CD4-positive, alpha-beta T cell (primary cell): ENCODE measurements at regions not wholly inside any gene's neighbourhood (a gene's known extent, or its start where the extent isn't known, plus 50 kb on each side); places are given as distances from the start of the nearest gene placed in this dataset.
A peak's percentile ranks its signal among the peaks of the same experiment; 100 is the strongest.

Experiments used
- ATAC-seq: fragments of 200-7000 bp; cut with Tn5 transposase; one replicate; pipeline ENCODE4 v1.10.0; 2022; ENCODE audit warnings: mild to moderate bottlenecking; ENCODE audit not compliant: poor library complexity
- CTCF ChIA-PET: fragments of 350-600 bp; sonication (Branson Sonifier 250); formaldehyde crosslinking; loops from one replicate; lab custom pipeline; 2021; ENCODE audit warnings: antibody characterized with exemption, inconsistent platforms; lab: Charles Lee
- POLR2A ChIA-PET: fragments of 350-600 bp; sonication (Branson Sonifier 250); formaldehyde crosslinking; loops from one replicate; lab custom pipeline; 2021; ENCODE audit warnings: antibody characterized with exemption, inconsistent platforms; lab: Charles Lee
- DNase-seq, 14 experiments: peaks; one replicate each; pipeline ENCODE4 v3.0.0-alpha.2; 2013 to 2020; ENCODE audit warnings: mixed read lengths in 2 of 14
- H3K27ac ChIP-seq, 2 donors: one replicate each; pipeline versions ENCODE4 v1.5.1 to v1.7.0; 2013; ENCODE audit warnings: low read length in 2 of 2, low read depth in 1 of 2, mild to moderate bottlenecking in 1 of 2
- H3K27me3 ChIP-seq, 2 experiments: 1 replicate in 1 of 2; 2 replicates in 1 of 2; pipeline versions ENCODE4 v1.6.1 to v1.7.0; 2013; ENCODE audit warnings: low read length in 2 of 2, control low read depth in 1 of 2, mild to moderate bottlenecking in 1 of 2, moderate library complexity in 1 of 2; ENCODE audit not compliant: insufficient read depth in 2 of 2, control insufficient read depth in 1 of 2
- H3K36me3 ChIP-seq: one replicate; pipeline ENCODE4 v1.6.1; 2013; ENCODE audit warnings: low read length, control low read depth; ENCODE audit not compliant: insufficient read depth
- H3K4me1 ChIP-seq: one replicate; pipeline ENCODE4 v1.6.1; 2013; ENCODE audit warnings: low read length, control low read depth; ENCODE audit not compliant: insufficient read depth
- H3K4me3 ChIP-seq: one replicate; pipeline ENCODE4 v1.5.1; 2013; ENCODE audit warnings: mild to moderate bottlenecking, low read length, moderate library complexity
- H3K9me3 ChIP-seq, 2 experiments: 1 replicate in 1 of 2; 2 replicates in 1 of 2; pipeline versions ENCODE4 v1.6.1 to v1.7.0; 2013; ENCODE audit warnings: low read length in 2 of 2, mild to moderate bottlenecking in 2 of 2, control low read depth in 1 of 2, moderate library complexity in 1 of 2; ENCODE audit not compliant: control insufficient read depth in 1 of 2, insufficient read depth in 1 of 2
- H3K27ac Mint-ChIP-seq: one replicate; pipeline ENCODE4 v1.8.0; 2020; ENCODE audit warnings: mixed read lengths
- H3K27me3 Mint-ChIP-seq: one replicate; pipeline ENCODE4 v1.8.0; 2021; ENCODE audit warnings: mixed read lengths
- H3K36me3 Mint-ChIP-seq: one replicate; pipeline ENCODE4 v1.8.0; 2021; ENCODE audit warnings: low read depth, mixed read lengths
- H3K4me1 Mint-ChIP-seq: one replicate; pipeline ENCODE4 v1.8.0; 2021; ENCODE audit warnings: low read depth, mixed read lengths
- H3K4me3 Mint-ChIP-seq: one replicate; pipeline ENCODE4 v1.8.0; 2020; ENCODE audit warnings: mild to moderate bottlenecking, mixed read lengths
- H3K9me3 Mint-ChIP-seq: one replicate; pipeline ENCODE4 v1.8.0; 2020; ENCODE audit warnings: mixed read lengths
- intact Hi-C, 2 experiments: fragments of 100-400 bp; cut with DNase I in 1 of 2; cut with micrococcal nuclease in 1 of 2; formaldehyde crosslinking; loops; one replicate each; pipeline versions ENCODE4 v1.15.1 to v1.9.0; 2023 to 2025; cut with DNase I, micrococcal nuclease
- TF ChIP-seq, protein P1 (sequence below): fragments of 200-600 bp; IDR thresholded peaks from one replicate; pipeline ENCODE4 v1.8.0; 2022; ENCODE audit warnings: antibody characterized with exemption, mild to moderate bottlenecking

DNA sequence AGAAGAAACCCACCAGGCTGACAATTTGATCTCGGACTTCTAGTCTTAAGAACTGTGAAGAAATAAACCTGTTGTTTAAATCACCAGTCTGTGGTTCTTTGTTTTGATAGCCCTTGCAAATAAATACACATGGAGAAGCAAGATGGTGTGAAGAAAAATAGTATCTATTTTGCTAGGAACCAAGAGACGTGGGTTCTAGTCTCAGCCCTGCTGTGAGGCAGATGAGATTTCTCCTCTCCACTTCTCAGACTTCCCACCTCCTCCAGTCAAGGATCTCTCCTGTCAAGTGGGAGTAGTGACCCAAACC lies 294.9 kb upstream of the JARID2 start:
- Mint-ChIP-seq H3K27me3 (no peaks in the 10 kb centered on the region), H3K4me3 (no peak overlapping the region), H3K27ac (no peak overlapping the region), H3K4me1 (no peaks in the 10 kb centered on the region), H3K9me3 (peaks cover 5% of the 10 kb centered on the region), H3K36me3 (no peaks in the 10 kb centered on the region)
- Histone ChIP-seq H3K9me3 (no peaks in the 10 kb centered on the region), H3K36me3 (no peaks in the 10 kb centered on the region), H3K4me1 (no peaks in the 10 kb centered on the region), H3K27ac (no peak overlapping the region), H3K4me3 (no peak overlapping the region), H3K27me3 (no peaks in the 10 kb centered on the region)
- DNase-seq = no peak
- ATAC-seq = no peak
- TF ChIP-seq, protein P1, sequence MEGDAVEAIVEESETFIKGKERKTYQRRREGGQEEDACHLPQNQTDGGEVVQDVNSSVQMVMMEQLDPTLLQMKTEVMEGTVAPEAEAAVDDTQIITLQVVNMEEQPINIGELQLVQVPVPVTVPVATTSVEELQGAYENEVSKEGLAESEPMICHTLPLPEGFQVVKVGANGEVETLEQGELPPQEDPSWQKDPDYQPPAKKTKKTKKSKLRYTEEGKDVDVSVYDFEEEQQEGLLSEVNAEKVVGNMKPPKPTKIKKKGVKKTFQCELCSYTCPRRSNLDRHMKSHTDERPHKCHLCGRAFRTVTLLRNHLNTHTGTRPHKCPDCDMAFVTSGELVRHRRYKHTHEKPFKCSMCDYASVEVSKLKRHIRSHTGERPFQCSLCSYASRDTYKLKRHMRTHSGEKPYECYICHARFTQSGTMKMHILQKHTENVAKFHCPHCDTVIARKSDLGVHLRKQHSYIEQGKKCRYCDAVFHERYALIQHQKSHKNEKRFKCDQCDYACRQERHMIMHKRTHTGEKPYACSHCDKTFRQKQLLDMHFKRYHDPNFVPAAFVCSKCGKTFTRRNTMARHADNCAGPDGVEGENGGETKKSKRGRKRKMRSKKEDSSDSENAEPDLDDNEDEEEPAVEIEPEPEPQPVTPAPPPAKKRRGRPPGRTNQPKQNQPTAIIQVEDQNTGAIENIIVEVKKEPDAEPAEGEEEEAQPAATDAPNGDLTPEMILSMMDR = no peak
- intact Hi-C loops = no loop called here
- ChIA-PET POLR2A (no interaction called here), CTCF (no interaction called here)

DNA sequence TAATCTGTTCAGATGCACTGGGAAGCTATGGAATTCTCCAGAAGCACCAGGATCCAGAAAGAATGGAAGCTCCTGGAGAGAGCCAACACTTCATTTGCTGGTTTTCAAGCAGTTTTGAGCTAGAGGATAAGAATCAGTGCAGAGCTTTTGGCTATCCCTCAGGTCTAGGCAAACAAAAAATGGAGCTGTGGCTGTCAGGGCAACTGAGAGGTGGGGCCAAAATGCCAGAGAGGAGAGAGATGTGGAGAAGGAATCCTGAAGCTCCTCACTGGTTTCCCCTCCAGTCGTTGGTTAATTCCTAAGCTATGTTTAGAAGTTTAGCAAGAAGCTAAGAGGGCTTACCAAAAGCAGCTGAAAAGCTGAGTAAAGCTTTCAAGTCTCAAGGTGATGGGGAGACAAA lies 294.2 kb upstream of the JARID2 start:
- Histone ChIP-seq H3K9me3 (no peaks in the 10 kb centered on the region), H3K27ac (no peak overlapping the region), H3K4me1 (no peaks in the 10 kb centered on the region), H3K27me3 (no peaks in the 10 kb centered on the region), H3K4me3 (no peak overlapping the region), H3K36me3 (no peaks in the 10 kb centered on the region)
- POLR2A ChIA-PET = interaction anchor here (0.7 kb wide), 1 partner anchor 536 kb away, joined by 3 read pairs; no protein-coding TSS in a partner anchor
- H3K27ac Mint-ChIP-seq = no peak overlapping the region
- no peak for DNase-seq
- H3K4me1 Mint-ChIP-seq = no peaks in the 10 kb centered on the region
- TF ChIP-seq, protein P1 = no peak
- no peak for ATAC-seq
- H3K4me3 Mint-ChIP-seq = no peak overlapping the region
- no peaks in the 10 kb centered on the region for H3K36me3 Mint-ChIP-seq
- H3K9me3 Mint-ChIP-seq = peaks cover 10% of the 10 kb centered on the region
- no peaks in the 10 kb centered on the region for H3K27me3 Mint-ChIP-seq
- CTCF ChIA-PET = no interaction called here
- intact Hi-C loops = no loop called here

DNA sequence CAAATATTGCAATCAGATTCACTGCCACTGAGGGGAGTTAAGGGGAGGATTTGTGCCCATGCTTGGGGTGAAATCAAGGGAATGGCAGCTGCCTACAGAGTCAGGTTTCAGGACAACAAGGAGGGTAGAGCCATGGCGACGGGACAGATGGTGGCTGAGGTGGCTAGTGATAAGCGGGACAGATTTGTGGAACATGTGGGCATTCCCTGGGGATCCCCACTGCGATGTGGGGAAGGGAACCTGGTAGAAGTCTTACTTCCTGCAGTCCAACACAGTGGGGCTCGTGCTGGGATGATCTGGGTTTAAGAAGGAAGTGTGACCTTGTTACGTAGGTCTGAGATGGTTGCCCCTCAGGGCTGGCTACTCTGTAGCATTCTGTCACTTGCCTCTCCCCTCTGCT lies 292.0 kb upstream of the JARID2 start:
- ChIA-PET POLR2A (no interaction called here), CTCF (no interaction called here)
- H3K9me3 Mint-ChIP-seq = peaks cover 10% of the 10 kb centered on the region
- H3K4me1 Mint-ChIP-seq = no peaks in the 10 kb centered on the region
- no peak overlapping the region for H3K4me3 ChIP-seq
- no peak overlapping the region for H3K27ac Mint-ChIP-seq
- intact Hi-C loops = no loop called here
- DNase-seq (peak in 2 of 14 experiments; percentile 42 to 43), ATAC-seq (no peak)
- no peaks in the 10 kb centered on the region for H3K9me3 ChIP-seq
- no peaks in the 10 kb centered on the region for H3K27me3 Mint-ChIP-seq
- no peak overlapping the region for H3K4me3 Mint-ChIP-seq
- TF ChIP-seq, protein P1 = no peak
- no peaks in the 10 kb centered on the region for H3K36me3 Mint-ChIP-seq
- no peaks in the 10 kb centered on the region for H3K4me1 ChIP-seq
- H3K36me3 ChIP-seq = no peaks in the 10 kb centered on the region
- no peaks in the 10 kb centered on the region for H3K27me3 ChIP-seq
- no peak overlapping the region for H3K27ac ChIP-seq
